NCI-H748 (cell line): ENCODE measurements at regions not wholly inside any gene's neighbourhood (a gene's known extent, or its start where the extent isn't known, plus 50 kb on each side); places are given as distances from the start of the nearest gene placed in this dataset.

Experiments used
- DNase-seq: peaks from one replicate; lab custom pipeline; 2025; ENCODE audit not compliant: unreplicated experiment; lab: John Stamatoyannopoulos, UW

DNA sequence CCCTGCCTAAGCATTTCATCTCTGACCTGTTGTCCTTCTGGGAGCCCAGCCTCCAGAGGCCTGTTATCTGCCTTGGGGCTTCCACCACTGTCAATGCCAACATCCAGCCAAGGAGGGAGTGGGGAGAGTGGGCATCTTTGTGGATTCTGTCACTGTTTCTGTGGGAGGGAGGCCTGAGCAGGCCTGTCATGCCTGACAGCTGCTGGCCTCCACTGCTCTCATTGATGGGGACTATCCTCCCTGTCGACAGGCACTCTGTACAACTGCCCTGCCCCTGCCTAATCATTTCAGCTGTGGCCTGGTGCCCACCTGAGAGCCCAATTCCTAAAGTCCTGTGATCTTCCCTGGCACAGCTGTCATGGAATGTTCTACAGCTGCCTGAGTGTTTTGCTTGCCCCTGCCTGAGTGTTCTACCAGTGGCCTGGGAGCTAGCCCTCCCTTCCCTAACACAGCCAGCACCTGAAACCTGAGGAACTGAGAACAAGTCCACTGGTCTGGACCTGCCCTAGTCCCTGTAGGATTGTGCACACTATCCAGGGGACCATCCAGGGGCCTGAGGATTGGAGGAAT, 145.3 kb downstream of the FAM83B start:
- DNase-seq, result no peak

DNA sequence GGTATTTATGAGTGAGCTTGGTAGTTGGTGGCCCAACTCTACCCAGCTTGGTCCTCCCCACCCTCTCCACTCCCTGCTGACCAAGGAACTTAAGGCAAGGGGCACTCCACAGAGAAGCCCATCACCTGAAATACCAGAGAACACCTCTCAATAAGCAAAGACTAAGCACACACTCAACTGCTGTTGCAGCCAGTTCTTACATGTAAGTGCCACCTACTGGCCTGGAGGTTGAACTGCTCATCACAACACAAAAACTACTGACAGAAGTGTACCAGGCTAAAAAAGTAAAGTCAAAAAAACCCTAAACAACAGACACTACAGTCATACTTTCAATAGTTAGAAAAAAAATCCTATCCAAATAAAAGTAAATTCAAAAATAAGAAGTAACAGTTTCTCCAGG, 146.2 kb downstream of the FAM83B start:
- DNase-seq, result peak; percentile 69

DNA sequence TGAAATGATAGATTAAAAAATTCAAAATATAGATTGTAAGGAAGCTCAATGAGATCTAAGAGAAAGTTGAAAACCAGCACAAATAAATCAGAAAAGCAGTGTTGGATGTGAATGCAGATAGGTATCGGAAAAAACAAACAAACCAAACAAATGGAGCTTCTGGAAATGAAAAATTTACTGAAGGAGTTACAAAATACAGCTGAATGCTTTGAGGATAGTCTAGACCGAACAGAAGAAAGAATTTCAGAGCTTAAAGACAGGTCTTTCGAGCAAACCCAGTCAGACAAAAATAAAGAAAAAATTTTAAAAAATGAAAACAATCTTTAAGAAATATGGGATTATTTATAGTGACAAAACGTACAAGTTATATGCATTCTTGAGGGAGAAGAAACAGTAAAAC, 146.7 kb downstream of the FAM83B start:
- no peak for DNase-seq

DNA sequence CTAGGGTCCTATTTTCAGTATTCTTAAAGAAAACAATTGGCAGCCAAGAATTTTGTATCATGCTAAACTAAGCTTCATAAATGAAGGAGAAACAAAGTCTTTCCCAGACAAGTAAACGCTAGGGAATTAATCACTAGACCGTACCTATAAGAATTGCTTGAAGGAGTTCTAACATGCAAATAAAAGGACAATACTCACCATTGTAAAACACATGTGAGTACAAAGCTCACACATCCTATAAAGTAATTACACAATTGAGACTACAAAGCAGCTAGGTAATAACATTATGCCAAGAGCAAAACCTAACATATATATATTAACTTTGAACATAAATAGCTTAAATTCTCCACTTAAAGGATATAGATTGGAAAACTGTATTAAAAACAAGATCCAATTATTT, 147.4 kb downstream of the FAM83B start:
- DNase-seq, result no peak

DNA sequence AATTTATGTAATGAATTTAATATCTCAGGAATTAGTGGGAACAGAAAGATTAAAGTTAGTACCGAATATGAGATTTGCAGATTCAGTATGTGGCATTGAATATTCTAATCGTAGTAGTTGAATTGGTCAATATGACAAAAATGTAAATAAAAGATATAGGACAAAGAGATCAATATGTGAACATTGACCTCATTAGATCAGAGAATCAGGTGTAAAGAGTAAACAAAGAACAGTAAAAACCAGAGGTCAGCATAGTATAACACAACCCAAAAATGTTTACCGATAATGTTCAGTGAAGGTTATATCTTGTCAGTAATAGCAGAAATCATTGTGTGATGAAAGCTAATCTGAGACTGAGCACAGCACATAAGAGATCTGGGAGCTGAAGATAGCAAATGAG, 152.0 kb downstream of the FAM83B start:
- no peak for DNase-seq

DNA sequence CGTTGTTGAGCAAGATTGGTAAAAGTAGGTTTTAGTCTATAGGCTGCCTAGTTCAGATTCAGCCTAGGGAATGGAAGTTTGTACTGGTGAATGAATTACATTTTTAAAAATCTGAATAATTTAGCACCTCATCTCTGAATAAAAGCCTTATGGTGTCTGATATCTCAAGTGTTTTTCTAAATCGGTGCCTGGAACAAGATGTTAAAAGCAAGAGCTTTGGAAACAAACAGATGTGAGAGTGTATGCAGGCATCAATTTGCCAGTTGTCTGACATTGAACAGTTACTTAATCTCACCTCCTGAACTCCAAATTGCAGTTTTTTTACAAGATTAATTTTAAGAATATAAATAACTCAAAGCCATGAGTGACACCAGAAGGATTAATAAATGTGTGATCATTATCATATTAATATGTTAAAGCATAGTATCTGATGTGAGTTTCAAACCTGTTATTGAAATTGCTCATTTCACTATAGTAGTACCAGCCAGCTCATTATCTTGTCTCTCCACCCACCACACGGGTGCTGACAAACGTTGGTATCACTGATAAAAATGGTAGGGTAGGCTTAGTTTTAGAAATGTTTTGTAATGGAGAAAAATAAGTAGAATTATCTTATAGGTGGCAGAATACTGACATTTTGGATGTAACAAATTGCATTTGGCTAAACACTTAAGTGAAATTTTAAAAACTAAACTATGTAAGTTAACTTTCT, 157.3 kb downstream of the FAM83B start:
- DNase-seq, result no peak

DNA sequence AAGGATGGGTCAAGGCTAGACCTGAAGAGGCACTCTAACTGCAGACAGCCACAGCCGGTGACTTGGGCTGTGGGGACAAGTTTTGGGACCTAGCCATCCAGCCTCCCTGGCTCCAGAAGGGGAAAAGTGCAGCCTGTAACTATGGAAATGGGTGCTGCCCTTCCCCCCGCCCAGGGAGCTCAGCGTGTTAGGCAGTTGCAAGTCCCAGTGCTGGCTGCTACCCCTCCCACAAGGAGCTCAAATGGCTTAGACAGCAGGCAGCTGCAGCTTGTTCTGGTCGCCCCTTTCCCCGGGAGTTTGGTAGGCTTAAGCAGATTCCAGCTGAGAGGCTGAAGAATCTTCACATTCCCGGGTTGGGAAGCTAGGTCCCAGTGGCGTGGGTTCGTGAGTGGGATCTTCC, 162.6 kb downstream of the FAM83B start:
- peak; percentile 17 for DNase-seq

DNA sequence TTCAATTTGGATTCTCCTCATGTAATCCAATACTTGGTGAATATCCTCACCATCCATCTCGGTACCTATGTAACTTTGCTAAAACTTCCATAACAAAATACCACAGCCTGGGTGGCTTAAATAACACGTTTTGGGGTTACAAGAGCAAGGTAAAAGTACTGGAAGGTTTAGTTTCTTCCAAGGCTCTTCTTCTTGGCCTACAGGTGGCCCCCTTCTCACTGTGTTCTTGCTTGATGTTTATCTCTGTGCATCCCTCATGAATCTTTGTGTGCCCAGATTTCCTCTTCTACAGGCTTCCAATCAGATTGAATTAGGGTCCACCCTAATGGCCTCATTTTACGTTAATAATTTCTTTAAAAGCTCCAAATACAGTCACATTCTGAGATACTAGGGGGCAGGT, 163.3 kb upstream of the HCRTR2 start:
- DNase-seq, result no peak

DNA sequence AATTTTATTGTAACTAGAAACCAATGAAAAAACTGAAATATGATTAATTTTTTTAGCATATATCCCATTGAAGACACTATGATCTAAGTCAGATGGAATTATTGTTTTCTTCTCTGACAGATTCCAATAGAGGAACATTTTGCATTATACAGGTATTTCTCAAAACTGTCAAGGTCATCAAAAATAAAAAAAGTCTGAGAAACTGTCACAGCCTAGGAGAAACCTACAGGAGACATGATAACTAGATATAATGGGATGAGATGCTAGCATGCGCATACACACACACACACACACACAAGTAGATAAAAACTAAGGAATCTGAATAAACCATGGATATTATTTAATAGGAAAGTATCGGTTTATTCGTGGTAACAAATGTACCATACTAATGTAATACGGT, 161.9 kb upstream of the HCRTR2 start:
- DNase-seq, result no peak

DNA sequence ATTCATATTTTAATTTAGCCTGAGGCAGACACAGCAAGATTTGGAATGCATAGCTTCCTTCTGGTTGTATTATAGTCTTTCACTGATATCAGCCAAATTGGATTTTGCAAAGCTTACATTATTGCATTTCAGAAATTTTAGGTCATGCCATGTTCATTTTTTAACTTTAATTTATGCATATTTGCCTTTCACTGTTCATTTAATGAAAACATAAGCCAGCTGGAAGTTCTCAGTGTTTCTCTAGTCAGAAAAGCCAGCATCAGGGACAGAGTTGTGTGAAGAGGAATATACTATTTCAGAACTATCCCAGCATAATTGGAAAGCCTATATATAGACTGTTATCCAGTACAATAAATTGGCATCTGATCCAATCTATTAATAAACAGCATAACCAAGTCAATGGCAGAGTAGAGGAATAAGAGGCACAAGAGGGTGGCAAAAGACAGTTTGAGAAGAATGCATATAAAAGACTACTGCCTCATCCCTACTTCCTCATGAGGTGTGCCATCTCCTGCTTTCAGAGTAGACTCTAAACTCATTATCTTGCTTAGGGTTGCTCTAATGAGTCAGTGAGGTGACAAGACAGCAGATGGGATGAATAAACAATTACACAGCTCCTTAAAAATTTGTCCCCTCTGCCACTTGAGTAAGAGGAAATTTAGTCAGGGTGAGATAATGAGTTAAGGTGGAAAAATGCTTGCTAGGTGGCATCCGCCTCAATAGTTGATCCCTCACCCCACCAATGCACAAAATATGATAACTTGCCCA, 159.8 kb upstream of the HCRTR2 start:
- DNase-seq, result no peak

DNA sequence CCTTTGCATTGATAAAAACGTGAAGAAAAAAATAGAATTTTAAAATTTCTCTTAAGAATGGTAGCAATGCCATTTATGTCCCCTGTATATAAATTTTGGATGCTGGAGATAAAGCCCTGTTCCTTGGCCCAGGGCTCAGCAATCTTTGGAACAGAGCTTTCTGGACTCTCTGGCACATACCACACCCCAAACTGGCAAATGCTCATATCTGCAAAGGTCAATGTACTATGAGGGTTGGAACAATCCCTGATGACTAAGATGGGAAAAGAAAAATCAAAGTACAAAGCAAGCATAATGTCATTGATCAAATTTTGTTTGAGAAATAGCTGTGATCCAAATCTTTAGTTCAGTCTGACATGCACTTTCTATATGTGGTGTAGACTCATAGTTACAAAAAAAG, 158.1 kb upstream of the HCRTR2 start:
- no peak for DNase-seq

DNA sequence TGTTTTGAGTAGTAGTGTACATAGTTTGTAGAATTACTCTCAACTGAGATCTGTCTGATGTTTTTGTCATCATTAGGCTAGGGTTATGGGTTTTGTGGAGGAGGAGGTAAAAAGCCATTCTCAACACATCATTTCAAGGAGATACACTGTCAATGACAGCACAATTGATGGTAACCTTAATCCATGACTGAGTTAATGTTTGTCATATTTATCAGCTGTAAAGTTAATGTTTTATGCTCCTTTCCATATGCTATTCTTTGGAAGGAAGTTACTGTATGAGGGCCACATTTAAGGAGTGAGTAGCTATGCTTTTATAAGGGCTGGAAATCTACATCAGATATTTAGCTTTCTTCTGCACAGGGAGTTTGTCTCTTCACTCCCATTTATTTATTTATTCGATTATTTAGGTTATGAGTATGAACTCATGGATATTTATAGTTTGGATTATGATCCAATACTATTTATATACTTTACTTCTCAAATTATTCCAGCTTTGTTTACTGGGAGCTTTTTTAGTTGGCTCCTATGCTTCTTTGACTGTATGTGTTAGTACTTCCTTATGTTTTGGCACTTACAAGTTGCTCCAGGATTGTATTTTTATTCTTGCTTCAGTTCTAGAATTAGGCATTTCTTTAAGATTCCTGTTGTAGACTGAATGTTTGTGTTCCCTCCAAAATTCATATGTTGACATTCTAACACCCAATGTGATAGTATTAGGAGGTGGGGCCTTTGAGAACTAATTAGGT, 156.6 kb upstream of the HCRTR2 start:
- no peak for DNase-seq

DNA sequence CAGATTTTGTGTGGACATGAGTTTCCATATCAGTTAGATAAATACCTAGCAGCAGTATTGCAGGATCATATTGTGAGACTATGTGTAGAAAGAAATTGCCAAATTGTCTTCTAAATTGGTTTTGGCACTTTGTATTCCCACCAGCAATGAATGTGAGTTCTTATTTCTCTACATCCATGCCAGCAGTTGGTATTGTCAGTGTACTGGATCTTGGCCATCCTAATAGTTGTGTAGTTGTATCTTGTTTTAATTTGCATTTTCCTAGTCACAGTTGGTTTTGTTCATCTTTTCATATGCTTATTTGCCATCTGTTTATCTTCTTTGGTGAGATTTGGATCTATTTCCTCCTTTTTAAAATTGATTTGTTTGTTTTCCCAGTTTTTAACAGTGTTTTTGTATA, 154.7 kb upstream of the HCRTR2 start:
- no peak for DNase-seq

DNA sequence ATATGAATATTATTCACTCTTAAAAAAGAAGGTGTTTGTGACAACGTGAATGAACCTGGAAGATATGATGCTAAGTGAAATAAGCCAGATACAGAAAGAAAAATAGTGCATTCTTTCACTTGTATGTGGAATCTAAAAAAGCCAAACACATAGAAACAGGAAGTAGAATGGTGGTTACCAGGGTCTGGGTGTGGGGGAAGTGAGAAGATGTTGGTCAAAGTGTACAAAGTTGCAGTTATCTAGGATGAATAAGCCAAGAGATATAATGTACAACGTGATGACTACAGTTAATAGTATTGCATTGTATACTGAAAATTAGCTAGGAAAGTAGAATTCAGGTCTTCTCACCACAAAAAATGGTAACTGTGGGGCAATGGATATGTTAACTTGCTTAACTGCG, 151.1 kb upstream of the HCRTR2 start:
- no peak for DNase-seq

DNA sequence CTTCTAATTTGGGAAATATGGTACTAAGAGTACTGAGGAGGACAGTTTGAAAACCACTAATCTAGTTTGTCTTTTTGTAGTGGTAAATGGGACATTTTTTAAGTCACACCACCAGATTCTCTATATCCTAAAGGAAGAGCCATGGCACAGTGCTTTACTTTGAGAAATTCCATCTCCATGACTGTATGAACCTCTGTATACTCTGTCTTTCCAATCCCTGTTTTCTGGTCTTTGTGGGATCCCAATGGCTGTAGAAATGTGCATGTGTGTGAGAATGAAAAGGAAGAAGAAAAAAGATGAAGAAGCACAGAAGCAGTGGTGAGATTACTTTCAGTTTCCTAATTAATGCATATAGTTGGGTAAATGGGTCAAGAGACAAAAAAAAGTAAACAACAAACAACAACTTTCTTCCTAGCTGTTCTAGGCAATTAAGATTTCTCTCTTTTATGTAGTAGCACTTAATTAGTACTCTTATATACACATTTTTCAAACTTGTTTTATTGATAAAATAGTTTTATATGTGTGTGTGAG, 141.2 kb upstream of the HCRTR2 start:
- no peak for DNase-seq

DNA sequence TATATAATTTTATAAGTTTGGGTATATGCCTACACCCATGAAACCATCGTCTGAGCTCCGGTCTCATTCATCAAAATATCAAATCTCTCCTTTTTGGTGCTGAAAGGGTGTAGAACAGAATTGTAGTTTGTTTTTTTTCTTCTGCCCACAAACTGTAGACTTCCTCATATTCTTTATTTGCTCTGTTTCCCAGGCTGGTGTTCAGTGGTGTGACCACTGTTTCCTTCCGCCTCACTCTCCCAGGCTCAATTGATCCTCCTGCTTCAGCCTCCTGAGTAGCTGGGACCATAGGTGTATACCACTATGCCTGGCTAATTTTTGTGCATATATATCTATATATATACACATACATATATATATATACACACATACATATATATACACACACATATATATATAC, 139.6 kb upstream of the HCRTR2 start:
- DNase-seq, result no peak

DNA sequence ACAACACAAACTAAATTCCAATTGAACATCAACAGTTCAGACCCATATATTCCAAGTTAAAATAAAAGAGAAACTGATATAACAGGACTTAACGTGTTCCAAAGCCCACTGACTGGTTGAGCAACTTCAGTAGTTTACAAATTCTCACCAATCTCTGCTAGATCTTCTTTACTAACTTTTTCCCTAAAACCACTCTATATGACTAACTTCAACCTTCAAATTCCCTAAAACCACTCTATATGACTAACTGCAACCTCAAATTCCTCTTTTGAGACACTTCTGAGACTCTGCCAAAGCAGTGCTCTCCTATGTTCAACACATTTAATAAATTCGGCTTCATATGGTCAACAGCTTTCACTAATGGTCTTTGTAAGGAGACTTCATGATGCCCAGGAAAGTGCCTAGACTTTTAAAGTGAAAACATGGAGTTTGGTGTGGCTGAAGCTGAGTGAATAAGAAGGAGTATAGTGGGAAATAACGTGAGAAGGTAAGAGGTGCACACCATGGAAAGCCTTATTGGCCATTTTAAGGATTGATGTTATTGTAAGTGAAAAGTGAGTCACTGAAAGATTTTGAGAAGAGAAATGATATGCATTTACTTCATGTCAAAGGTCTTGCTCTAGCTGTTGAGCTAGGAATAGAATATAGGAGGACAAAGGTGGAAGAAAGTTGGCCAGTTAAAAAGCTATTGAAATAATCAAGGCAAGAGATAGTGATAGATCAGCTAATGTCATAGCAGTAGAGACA, 134.0 kb upstream of the HCRTR2 start:
- DNase-seq, result no peak

DNA sequence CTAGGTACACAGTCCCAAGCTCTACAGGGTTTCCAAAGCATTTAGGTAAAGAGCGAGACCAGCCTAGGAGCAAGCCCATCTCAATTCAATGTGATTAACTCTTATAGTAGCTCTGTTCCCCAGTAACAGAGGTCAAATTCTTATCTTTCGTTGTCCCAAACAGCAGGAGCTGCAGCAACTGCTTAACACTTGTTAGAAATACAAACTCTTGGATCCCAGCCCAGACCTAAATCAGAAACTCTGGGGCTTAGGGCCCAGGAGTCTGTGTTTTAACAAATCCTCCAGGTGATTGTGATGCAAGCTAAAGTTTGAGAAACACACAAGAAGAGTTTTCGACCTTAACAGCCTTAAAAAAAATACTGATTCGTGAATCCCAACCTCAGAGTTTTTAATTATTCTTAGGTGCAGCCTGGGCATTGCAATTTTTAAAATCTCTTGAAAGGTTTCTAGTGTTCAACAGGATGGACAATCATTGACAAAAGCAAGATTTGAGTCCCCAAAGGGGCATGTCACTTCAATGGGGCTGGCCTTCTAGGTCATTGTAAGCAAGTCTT, 127.4 kb upstream of the HCRTR2 start:
- no peak for DNase-seq

DNA sequence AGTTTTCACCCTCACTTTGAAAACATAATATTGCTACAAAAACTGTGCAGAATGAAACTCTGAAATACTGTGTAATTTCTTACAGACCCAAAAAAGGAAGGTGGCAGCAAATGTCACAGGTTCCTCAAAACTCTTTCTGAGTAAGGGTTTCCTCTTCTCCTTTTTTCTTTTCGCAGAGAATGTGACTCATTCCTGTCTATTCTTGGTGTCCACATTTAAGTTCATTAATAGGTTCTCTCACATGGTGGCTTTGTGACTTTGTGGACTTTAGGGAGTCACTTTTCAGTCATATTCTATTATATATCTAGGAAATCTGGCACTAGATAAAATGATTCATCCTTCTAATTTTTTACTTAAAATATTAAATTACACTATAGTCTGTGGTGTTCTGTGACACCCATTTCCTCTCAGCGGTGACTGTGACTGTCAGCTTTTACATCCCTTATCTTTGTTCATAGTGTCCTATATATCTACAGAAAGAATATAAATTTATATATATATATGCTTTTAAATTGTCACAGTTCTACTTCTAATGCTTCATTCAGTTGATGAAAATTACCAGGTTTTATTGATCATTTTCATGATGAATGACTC, 126.8 kb upstream of the HCRTR2 start:
- no peak for DNase-seq

DNA sequence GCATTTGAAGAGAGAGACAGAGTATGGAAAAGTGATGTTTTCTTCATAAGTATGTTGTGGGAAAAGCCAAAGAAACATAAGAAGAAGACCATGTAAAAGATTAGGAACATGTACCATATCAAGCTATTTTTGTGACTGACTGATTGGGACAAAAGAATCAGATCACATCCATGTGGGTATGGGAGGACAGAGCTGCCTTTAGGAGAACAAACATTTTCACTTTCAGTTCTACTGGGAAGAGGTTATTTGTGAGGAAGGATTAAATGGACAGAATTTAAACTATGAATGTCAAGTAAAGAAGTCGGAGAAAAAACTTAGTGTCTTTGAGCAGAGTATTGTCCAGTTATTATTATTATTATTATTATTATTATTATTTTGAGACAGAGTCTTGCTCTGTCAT, 124.4 kb upstream of the HCRTR2 start:
- no peak for DNase-seq
